ENCODE measurements at regions not wholly inside any gene's neighbourhood (a gene's known extent, or its start where the extent isn't known, plus 50 kb on each side); places are given as distances from the start of the nearest gene placed in this dataset.

GRCh38 chr10:29722777-29723176 is 88.0 kb upstream of the SVIL start:
- TF ChIP-seq CTCF (conservative IDR thresholded peaks at IDR 0.05; ENCODE audit: low read depth, low read length), result no peak
- TF ChIP-seq EZH2phosphoT487 (IDR thresholded peaks at IDR 0.05; ENCODE audit: borderline replicate concordance, low read length), result no peak
- no peak for TF ChIP-seq EZH2 (IDR thresholded peaks at IDR 0.05; ENCODE audit: low read length, unreplicated experiment)
